ENCODE measurements at regions not wholly inside any gene's neighbourhood (a gene's known extent, or its start where the extent isn't known, plus 50 kb on each side); places are given as distances from the start of the nearest gene placed in this dataset.

DNA sequence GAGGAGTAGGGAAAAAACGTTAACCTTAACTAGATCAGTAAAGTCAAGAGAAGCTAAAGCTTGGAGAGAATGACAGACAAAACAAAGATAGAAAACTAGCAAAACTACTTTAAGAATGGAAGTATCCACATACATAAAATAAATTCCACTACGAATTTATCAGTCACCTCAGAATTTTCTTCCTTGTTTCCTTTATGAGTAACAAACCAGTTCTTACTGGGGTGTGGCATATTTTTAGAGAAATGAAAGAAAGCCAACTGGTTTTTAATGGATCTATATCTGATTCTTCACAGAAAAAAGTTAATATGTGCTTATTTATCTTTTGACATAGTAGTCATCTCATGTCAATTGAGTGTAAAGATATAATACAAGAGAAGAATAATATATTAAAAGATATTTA lies 2033.7 kb upstream of the CELF4 start:
- Histone ChIP-seq H3K27ac (no peak overlapping the region), H3K4me1 (no peaks in the 10 kb centered on the region), H3K9me3 (peaks cover 0 to 7% of the 10 kb centered on the region in 2 donors), H3K4me3 (no peak overlapping the region), H3K36me3 (no peaks in the 10 kb centered on the region), H3K27me3 (no peaks in the 10 kb centered on the region)
- TF ChIP-seq CTCF (IDR thresholded peaks at IDR 0.05) = no peak
- TF ChIP-seq POLR2A (IDR thresholded peaks at IDR 0.05) = no peak
- no peak for TF ChIP-seq POLR2AphosphoS5 (IDR thresholded peaks at IDR 0.05)
- intact Hi-C loops (cut with DNase I; ENCODE audit: low total_unique reads) = no loop called here
- DNase-seq (ENCODE audit: low spot score in 2 of 2) = no peak

GRCh38 chr18:39596891-39597290 lies 2031.3 kb upstream of the CELF4 start:
- no peaks in the 10 kb centered on the region for H3K27me3 ChIP-seq
- DNase-seq (ENCODE audit: low spot score in 2 of 2) = no peak
- intact Hi-C loops (cut with DNase I; ENCODE audit: low total_unique reads) = no loop called here
- no peak overlapping the region for H3K27ac ChIP-seq
- H3K4me1 ChIP-seq = no peaks in the 10 kb centered on the region
- no peak for TF ChIP-seq POLR2A (IDR thresholded peaks at IDR 0.05)
- TF ChIP-seq CTCF (IDR thresholded peaks at IDR 0.05) = no peak
- TF ChIP-seq POLR2AphosphoS5 (IDR thresholded peaks at IDR 0.05) = no peak
- peaks cover 0 to 7% of the 10 kb centered on the region in 2 donors for H3K9me3 ChIP-seq
- no peak overlapping the region for H3K4me3 ChIP-seq
- no peaks in the 10 kb centered on the region for H3K36me3 ChIP-seq

DNA sequence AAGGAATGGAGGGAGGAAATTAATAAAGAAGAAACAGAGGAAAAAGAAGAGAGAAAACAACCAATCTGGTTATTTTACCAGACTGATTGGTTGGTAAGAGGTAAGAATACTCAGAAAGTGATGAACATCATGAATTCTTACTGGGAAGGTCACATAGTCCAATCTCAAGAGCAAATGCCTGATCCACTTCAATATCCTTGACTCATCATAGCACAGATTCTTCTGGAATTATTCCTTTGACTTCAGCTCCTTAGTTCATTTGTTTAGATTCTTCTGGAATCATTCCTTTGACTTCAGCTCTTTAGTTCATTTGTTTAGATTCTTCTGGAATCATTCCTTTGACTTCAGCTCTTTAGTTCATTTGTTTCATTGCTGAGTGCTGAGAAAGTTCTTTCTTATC lies 2030.6 kb upstream of the CELF4 start:
- Histone ChIP-seq H3K4me1 (no peaks in the 10 kb centered on the region), H3K36me3 (no peaks in the 10 kb centered on the region), H3K4me3 (no peak overlapping the region), H3K27ac (no peak overlapping the region), H3K27me3 (no peaks in the 10 kb centered on the region), H3K9me3 (peaks cover 0 to 7% of the 10 kb centered on the region in 2 donors)
- DNase-seq (ENCODE audit: low spot score in 2 of 2) = no peak
- TF ChIP-seq POLR2A (IDR thresholded peaks at IDR 0.05) (no peak), CTCF (IDR thresholded peaks at IDR 0.05) (no peak), POLR2AphosphoS5 (IDR thresholded peaks at IDR 0.05) (no peak)
- intact Hi-C loops (cut with DNase I; ENCODE audit: low total_unique reads) = no loop called here

DNA sequence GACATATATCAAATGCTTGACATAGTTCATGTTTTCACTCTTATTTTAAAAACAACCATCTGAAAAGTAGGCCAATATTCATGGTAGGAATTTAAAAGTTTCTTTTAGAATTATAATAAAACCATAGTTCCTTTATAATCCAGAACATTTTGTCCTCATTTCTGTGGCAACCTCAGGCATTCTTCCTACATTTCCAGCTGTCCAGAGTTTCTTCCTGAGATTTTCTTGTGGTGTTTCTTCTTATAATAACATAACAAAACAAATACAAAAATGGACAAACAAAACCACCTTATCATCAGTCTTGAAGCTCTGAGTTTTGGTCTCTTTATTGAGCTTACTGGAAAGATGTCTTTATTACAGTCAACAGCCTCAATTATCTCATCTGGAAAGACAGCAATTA lies 2028.6 kb upstream of the CELF4 start:
- no peaks in the 10 kb centered on the region for H3K27me3 ChIP-seq
- no peak overlapping the region for H3K4me3 ChIP-seq
- no peak for DNase-seq (ENCODE audit: low spot score in 2 of 2)
- H3K9me3 ChIP-seq = peaks cover 0 to 7% of the 10 kb centered on the region in 2 donors
- no peaks in the 10 kb centered on the region for H3K4me1 ChIP-seq
- H3K27ac ChIP-seq = no peak overlapping the region
- TF ChIP-seq POLR2A (IDR thresholded peaks at IDR 0.05) = no peak
- intact Hi-C loops (cut with DNase I; ENCODE audit: low total_unique reads) = no loop called here
- no peaks in the 10 kb centered on the region for H3K36me3 ChIP-seq

DNA sequence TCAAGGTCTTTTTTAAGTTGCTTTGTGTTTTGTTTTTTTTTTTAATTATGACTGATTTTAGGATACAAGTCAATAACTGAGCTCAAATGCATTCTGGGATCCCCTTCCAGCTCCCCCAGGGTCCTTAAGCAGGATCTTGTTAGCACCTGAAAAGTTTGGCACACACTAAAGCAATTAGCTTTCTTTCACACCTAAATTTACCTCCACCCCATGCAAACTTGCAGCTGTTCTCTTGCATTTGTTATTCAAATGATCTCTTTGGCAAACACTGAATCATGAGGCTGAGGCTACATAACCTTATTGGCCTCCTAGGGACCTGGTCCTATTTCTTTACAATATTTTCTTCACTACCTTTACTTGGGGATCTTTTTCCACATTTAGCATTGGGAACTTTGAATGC lies 2026.1 kb upstream of the CELF4 start:
- intact Hi-C loops (cut with DNase I; ENCODE audit: low total_unique reads) = no loop called here
- TF ChIP-seq POLR2AphosphoS5 (IDR thresholded peaks at IDR 0.05) (no peak), POLR2A (IDR thresholded peaks at IDR 0.05) (no peak), CTCF (IDR thresholded peaks at IDR 0.05) (no peak)
- peaks cover 0 to 7% of the 10 kb centered on the region in 2 donors for H3K9me3 ChIP-seq
- no peaks in the 10 kb centered on the region for H3K36me3 ChIP-seq
- no peak overlapping the region for H3K4me3 ChIP-seq
- no peaks in the 10 kb centered on the region for H3K4me1 ChIP-seq
- no peak overlapping the region for H3K27ac ChIP-seq
- no peak for DNase-seq (ENCODE audit: low spot score in 2 of 2)
- no peaks in the 10 kb centered on the region for H3K27me3 ChIP-seq

- no peaks in the 10 kb centered on the region for H3K36me3 ChIP-seq
- H3K4me1 ChIP-seq = no peaks in the 10 kb centered on the region
- peaks cover 0 to 2% of the 10 kb centered on the region in 2 donors for H3K9me3 ChIP-seq
- TF ChIP-seq CTCF (IDR thresholded peaks at IDR 0.05) = no peak
- no peak for TF ChIP-seq POLR2AphosphoS5 (IDR thresholded peaks at IDR 0.05)
- TF ChIP-seq POLR2A (IDR thresholded peaks at IDR 0.05) = no peak
- intact Hi-C loops (cut with DNase I; ENCODE audit: low total_unique reads) = no loop called here
- DNase-seq (ENCODE audit: low spot score in 2 of 2) = no peak
- no peak overlapping the region for H3K27ac ChIP-seq
- no peaks in the 10 kb centered on the region for H3K27me3 ChIP-seq
- no peak overlapping the region for H3K4me3 ChIP-seq
These were observed 2023.9 kb upstream of the CELF4 start for GRCh38 chr18:39589496-39589895.
